OCI-LY1 (cell line): ENCODE measurements at regions not wholly inside any gene's neighbourhood (a gene's known extent, or its start where the extent isn't known, plus 50 kb on each side); places are given as distances from the start of the nearest gene placed in this dataset.
"Not testable (repeated sequence)": the region's sequence is repeated elsewhere in the genome, so short reads cannot be mapped to it uniquely, and the experiment has no call there.

Experiments used
- H2AFZ ChIP-seq: fragments of 200-600 bp; sonication (generic), shearing (Covaris generic); 2 replicates; pipeline ENCODE4 v1.6.0; 2014; ENCODE audit warnings: antibody characterized with exemption, mild to moderate bottlenecking, low read length
- H3F3A ChIP-seq: fragments of 200-600 bp; sonication (generic), shearing (Covaris generic); 2 replicates; pipeline ENCODE4 v1.6.0; 2014; ENCODE audit warnings: mild to moderate bottlenecking, antibody characterized with exemption, low read length, moderate library complexity; ENCODE audit not compliant: insufficient read depth
- H3K27ac ChIP-seq: fragments of 200-600 bp; sonication (generic); 2 replicates; pipeline ENCODE4 v1.5.1; 2014; ENCODE audit warnings: low read length, mixed run types, mild to moderate bottlenecking, low read depth; ENCODE audit not compliant: poor library complexity, severe bottlenecking
- H3K27me3 ChIP-seq: fragments of 200-600 bp; sonication (generic); 2 replicates; pipeline ENCODE4 v1.6.0; 2014; ENCODE audit warnings: antibody characterized with exemption, mild to moderate bottlenecking, low read length, moderate library complexity; ENCODE audit not compliant: insufficient read depth
- H3K36me3 ChIP-seq: fragments of 200-600 bp; sonication (generic); 2 replicates; pipeline ENCODE4 v1.6.1; 2014; ENCODE audit warnings: mild to moderate bottlenecking, antibody characterized with exemption, low read length, moderate library complexity, mixed read lengths; ENCODE audit not compliant: insufficient read depth
- H3K4me1 ChIP-seq: fragments of 200-600 bp; sonication (generic); 2 replicates; pipeline ENCODE4 v1.5.1; 2014; ENCODE audit warnings: mild to moderate bottlenecking, low read length, moderate library complexity; ENCODE audit not compliant: insufficient read depth, severe bottlenecking
- H3K4me2 ChIP-seq: fragments of 200-600 bp; sonication (generic), shearing (Covaris generic); 2 replicates; pipeline ENCODE4 v1.6.1; 2014; ENCODE audit warnings: low read length
- H3K4me3 ChIP-seq: fragments of 200-600 bp; sonication (generic); 2 replicates; pipeline ENCODE4 v1.5.1; 2014; ENCODE audit warnings: low read length, low read depth, mild to moderate bottlenecking, mixed read lengths; ENCODE audit not compliant: poor library complexity, severe bottlenecking
- H3K79me2 ChIP-seq: fragments of 200-600 bp; shearing (Covaris generic); 2 replicates; pipeline ENCODE4 v1.6.1; 2016; ENCODE audit warnings: mixed run types, low read length, mixed read lengths; ENCODE audit not compliant: insufficient read depth
- H3K9ac ChIP-seq: fragments of 200-600 bp; sonication (generic), shearing (Covaris generic); 2 replicates; pipeline ENCODE4 v1.6.1; 2014; ENCODE audit warnings: mild to moderate bottlenecking, low read length, mixed read lengths
- H3K9me2 ChIP-seq: fragments of 200-600 bp; sonication (generic), shearing (Covaris generic); 2 replicates; pipeline ENCODE4 v1.6.1; 2014; ENCODE audit warnings: low read depth, mild to moderate bottlenecking, low read length, mixed read lengths
- H3K9me3 ChIP-seq: fragments of 200-600 bp; shearing (Covaris generic); 2 replicates; pipeline ENCODE4 v1.6.1; 2014; ENCODE audit warnings: low read length, mixed read lengths
- H4K20me1 ChIP-seq: fragments of 200-600 bp; sonication (generic), shearing (Covaris generic); 2 replicates; pipeline ENCODE4 v1.6.0; 2016; ENCODE audit warnings: mild to moderate bottlenecking, low read length; ENCODE audit not compliant: insufficient read depth
- EZH2 ChIP-seq: fragments of 200-600 bp; sonication (generic), shearing (Covaris generic); IDR thresholded peaks from 2 replicates; pipeline ENCODE4 v1.8.0; 2017; ENCODE audit warnings: borderline replicate concordance, mixed run types, mild to moderate bottlenecking, antibody characterized with exemption, low read length, moderate library complexity, mixed read lengths
- TF ChIP-seq, protein P1 (sequence below): fragments of 200-600 bp; sonication (generic), shearing (Covaris generic); IDR thresholded peaks from 2 replicates; pipeline ENCODE4 v1.5.1; 2017; ENCODE audit warnings: mild to moderate bottlenecking, antibody characterized with exemption, low read length, moderate library complexity, mixed read lengths

DNA sequence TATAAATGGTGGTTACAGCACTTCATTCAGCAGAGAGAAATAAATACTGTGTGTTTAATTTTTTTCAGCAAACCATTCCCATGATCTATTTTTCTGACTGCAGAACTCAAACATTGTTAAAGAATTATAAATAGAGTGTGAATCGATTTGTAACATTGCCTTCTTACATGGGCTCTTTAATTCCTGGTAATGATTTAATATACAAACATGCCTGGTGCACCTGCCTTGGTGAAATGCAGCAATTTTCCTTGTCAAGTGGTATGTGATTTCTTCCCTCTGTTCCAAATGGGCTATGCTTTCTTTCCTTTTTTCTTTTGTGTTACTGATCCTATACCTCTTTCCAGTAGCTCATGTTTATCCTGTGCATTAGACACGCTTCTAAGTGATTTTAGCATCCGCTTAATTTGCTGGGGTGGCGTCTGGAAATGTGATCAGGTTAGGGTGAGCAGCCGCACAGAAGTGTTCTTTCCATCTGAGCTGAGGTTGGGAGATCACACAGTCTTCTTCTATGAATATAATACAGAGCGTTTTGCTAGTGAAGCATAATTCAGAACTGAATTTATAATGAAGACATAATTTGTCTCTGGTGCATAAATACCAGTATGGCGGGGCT lies 94.3 kb upstream of the ITGB1 start:
- TF ChIP-seq, protein P1, sequence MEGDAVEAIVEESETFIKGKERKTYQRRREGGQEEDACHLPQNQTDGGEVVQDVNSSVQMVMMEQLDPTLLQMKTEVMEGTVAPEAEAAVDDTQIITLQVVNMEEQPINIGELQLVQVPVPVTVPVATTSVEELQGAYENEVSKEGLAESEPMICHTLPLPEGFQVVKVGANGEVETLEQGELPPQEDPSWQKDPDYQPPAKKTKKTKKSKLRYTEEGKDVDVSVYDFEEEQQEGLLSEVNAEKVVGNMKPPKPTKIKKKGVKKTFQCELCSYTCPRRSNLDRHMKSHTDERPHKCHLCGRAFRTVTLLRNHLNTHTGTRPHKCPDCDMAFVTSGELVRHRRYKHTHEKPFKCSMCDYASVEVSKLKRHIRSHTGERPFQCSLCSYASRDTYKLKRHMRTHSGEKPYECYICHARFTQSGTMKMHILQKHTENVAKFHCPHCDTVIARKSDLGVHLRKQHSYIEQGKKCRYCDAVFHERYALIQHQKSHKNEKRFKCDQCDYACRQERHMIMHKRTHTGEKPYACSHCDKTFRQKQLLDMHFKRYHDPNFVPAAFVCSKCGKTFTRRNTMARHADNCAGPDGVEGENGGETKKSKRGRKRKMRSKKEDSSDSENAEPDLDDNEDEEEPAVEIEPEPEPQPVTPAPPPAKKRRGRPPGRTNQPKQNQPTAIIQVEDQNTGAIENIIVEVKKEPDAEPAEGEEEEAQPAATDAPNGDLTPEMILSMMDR, result no peak
- no peak for TF ChIP-seq EZH2
- Histone ChIP-seq H4K20me1 (no peaks in the 10 kb centered on the region), H3K27ac (no peak overlapping the region), H3K9ac (no peak overlapping the region), H3K4me1 (no peaks in the 10 kb centered on the region), H3K79me2 (no peaks in the 10 kb centered on the region), H3K9me3 (no peaks in the 10 kb centered on the region), H3F3A (no peaks in the 10 kb centered on the region), H3K4me2 (no peak overlapping the region), H3K36me3 (no peaks in the 10 kb centered on the region), H3K9me2 (no peaks in the 10 kb centered on the region), H2AFZ (no peak overlapping the region), H3K4me3 (no peak overlapping the region), H3K27me3 (no peaks in the 10 kb centered on the region)

DNA sequence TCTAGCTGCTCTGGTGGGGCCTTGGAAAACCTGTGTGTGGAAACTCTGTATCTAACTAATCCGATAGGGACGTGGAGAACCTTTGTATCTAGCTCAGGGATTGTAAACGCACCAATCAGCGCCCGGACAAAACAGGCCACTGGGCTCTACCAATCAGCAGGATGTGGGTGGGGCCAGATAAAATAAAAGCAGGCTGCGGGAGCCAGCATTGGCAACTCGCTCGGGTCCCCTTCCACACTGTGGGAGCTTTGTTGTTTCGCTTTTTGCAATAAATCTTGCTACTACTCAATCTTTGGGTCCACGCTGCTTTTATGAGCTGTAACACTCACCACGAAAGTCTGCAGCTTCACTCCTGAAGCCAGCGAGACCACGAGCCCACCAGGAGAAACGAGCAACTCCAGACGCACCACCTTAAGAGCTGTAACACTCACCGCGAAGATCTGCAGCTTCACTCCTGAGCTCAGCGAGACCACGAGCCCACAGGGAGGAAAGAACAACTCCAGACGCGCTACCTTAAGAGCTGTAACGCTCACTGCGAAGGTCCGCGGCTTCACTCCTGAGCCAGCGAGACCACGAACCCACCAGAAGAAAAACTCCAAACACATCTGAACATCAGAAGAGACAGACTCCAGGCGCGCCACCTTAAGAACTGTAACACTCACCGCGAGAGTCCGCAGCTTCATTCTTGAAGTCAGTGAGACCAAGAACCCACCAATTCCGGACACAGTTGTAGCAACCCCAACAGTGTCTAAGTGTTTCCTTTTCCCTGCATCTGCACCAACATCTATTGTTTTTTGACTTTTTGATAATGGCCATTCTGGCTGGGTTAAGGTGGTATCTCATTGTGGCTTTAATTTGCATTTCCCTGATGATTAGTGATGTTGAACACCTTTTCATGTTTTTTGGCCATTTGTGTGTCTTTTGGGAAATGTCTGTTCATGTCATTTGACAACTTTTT lies 92.2 kb upstream of the ITGB1 start:
- not testable (repeated sequence) for H3K4me3 ChIP-seq, H2AFZ ChIP-seq, H3K4me1 ChIP-seq

DNA sequence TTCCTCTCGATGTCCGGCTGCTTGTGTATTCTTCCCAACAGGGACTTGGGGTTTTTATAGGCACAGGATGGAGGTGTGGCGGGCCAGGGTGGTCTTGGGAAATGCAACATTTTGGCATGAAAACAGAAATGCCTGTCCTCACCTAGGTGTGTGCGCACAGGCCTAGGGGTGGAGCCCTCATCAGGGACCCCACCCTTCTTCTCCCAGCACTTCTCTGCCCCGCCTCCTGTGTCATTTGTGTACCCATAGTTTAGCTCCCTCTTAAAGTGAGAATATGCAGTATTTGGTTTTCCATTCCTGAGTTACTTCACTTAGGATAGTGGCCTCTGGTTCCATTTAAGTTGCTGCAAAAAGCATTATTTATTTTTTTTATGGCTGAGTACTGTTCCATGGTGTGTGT lies 90.2 kb upstream of the ITGB1 start:
- Histone ChIP-seq H3K9me2 (no peaks in the 10 kb centered on the region), H3K36me3 (no peaks in the 10 kb centered on the region), H3K27ac (no peak overlapping the region), H3K4me2 (no peak overlapping the region), H3K4me1 (no peaks in the 10 kb centered on the region), H2AFZ (no peak overlapping the region), H3F3A (no peaks in the 10 kb centered on the region), H3K4me3 (no peak overlapping the region), H3K9ac (no peak overlapping the region), H4K20me1 (no peaks in the 10 kb centered on the region), H3K27me3 (no peaks in the 10 kb centered on the region), H3K79me2 (no peaks in the 10 kb centered on the region), H3K9me3 (no peaks in the 10 kb centered on the region)
- TF ChIP-seq, protein P1, result no peak
- no peak for TF ChIP-seq EZH2

More for the DNA sequence above, 92.2 kb upstream of the ITGB1 start:
- not testable (repeated sequence) for H3K27ac ChIP-seq, H3K36me3 ChIP-seq, H3K9ac ChIP-seq, H3K79me2 ChIP-seq, H3K4me2 ChIP-seq, H3K9me3 ChIP-seq, H3F3A ChIP-seq, H4K20me1 ChIP-seq, H3K27me3 ChIP-seq, H3K9me2 ChIP-seq
